Upper lobe of left lung (tissue), 4 donors: ENCODE measurements at regions not wholly inside any gene's neighbourhood (a gene's known extent, or its start where the extent isn't known, plus 50 kb on each side); places are given as distances from the start of the nearest gene placed in this dataset.

Experiments
- POLR2A ChIP-seq, 4 donors: fragments of 450-650 bp; IDR thresholded peaks; one replicate each; pipeline ENCODE4 v1.5.1; 2016 to 2017; ENCODE audit warnings: antibody characterized with exemption in 4 of 4, mild to moderate bottlenecking in 2 of 4
- TF ChIP-seq, protein P1 (sequence below), 6 experiments: fragments of 450-650 bp in 4 of 6; fragments of 200-600 bp in 2 of 6; sonication (generic) in 2 of 6; IDR thresholded peaks; one replicate each; pipeline ENCODE4 v1.5.1; 2016 to 2019; ENCODE audit warnings: antibody characterized with exemption in 6 of 6

GRCh38 chr12:124476011-124476400 is 91.4 kb downstream of the NCOR2 start:
- TF ChIP-seq, protein P1, sequence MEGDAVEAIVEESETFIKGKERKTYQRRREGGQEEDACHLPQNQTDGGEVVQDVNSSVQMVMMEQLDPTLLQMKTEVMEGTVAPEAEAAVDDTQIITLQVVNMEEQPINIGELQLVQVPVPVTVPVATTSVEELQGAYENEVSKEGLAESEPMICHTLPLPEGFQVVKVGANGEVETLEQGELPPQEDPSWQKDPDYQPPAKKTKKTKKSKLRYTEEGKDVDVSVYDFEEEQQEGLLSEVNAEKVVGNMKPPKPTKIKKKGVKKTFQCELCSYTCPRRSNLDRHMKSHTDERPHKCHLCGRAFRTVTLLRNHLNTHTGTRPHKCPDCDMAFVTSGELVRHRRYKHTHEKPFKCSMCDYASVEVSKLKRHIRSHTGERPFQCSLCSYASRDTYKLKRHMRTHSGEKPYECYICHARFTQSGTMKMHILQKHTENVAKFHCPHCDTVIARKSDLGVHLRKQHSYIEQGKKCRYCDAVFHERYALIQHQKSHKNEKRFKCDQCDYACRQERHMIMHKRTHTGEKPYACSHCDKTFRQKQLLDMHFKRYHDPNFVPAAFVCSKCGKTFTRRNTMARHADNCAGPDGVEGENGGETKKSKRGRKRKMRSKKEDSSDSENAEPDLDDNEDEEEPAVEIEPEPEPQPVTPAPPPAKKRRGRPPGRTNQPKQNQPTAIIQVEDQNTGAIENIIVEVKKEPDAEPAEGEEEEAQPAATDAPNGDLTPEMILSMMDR (IDR thresholded peaks at IDR 0.05) = no peak
- TF ChIP-seq POLR2A (IDR thresholded peaks at IDR 0.05) = no peak
